Astrocyte (in vitro differentiated cells and primary cell): ENCODE measurements at regions not wholly inside any gene's neighbourhood (a gene's known extent, or its start where the extent isn't known, plus 50 kb on each side); places are given as distances from the start of the nearest gene placed in this dataset.
A peak's percentile ranks its signal among the peaks of the same experiment; 100 is the strongest.

Source experiments
- DNase-seq: peaks from one replicate; pipeline ENCODE4 v3.0.0-alpha.2; 2010; ENCODE audit warnings: low read depth
- FAIRE-seq: peaks from 2 replicates; lab custom pipeline; 2011; peaks lifted over from hg19 to GRCh38; lab: Jason Lieb, UNC
- H2AFZ ChIP-seq: 2 replicates; pipeline ENCODE4 v1.6.0; 2012; ENCODE audit warnings: low read depth, low read length, inconsistent platforms
- H3K27ac ChIP-seq: 2 replicates; pipeline ENCODE4 v1.5.1; 2011; ENCODE audit warnings: low read depth, low read length, inconsistent platforms
- H3K27me3 ChIP-seq: 2 replicates; pipeline ENCODE4 v1.6.0; 2011; ENCODE audit warnings: low read length, inconsistent platforms; ENCODE audit not compliant: insufficient read depth
- H3K36me3 ChIP-seq: 2 replicates; pipeline ENCODE4 v1.5.1; 2011; ENCODE audit warnings: low read length, inconsistent platforms; ENCODE audit not compliant: insufficient read depth
- H3K4me1 ChIP-seq: 2 replicates; pipeline ENCODE4 v1.5.1; 2011; ENCODE audit warnings: low read length, inconsistent platforms; ENCODE audit not compliant: insufficient read depth
- H3K4me2 ChIP-seq: 2 replicates; pipeline ENCODE4 v1.6.0; 2012; ENCODE audit warnings: low read length, inconsistent platforms
- H3K4me3 ChIP-seq: 2 replicates; pipeline ENCODE4 v1.5.1; 2011; ENCODE audit warnings: low read depth, mild to moderate bottlenecking, low read length, inconsistent platforms; ENCODE audit not compliant: insufficient read depth
- H3K79me2 ChIP-seq: 2 replicates; pipeline ENCODE4 v1.6.0; 2012; ENCODE audit warnings: mild to moderate bottlenecking, low read length, inconsistent platforms; ENCODE audit not compliant: insufficient read depth
- H3K9ac ChIP-seq: 2 replicates; pipeline ENCODE4 v1.6.0; 2012; ENCODE audit warnings: mild to moderate bottlenecking, low read length, inconsistent platforms
- H3K9me3 ChIP-seq: 2 replicates; pipeline ENCODE4 v1.5.1; 2012; ENCODE audit warnings: low read depth, mild to moderate bottlenecking, low read length, inconsistent platforms; ENCODE audit not compliant: insufficient read depth
- H4K20me1 ChIP-seq: 2 replicates; pipeline ENCODE4 v1.6.0; 2012; ENCODE audit warnings: low read length, inconsistent platforms; ENCODE audit not compliant: insufficient read depth
- H3K27ac Mint-ChIP-seq: one replicate; pipeline ENCODE4 v1.8.0; 2021; ENCODE audit warnings: mild to moderate bottlenecking, mixed read lengths; ENCODE audit not compliant: unreplicated experiment
- H3K27me3 Mint-ChIP-seq: one replicate; pipeline ENCODE4 v1.8.0; 2021; ENCODE audit warnings: low read depth, mixed read lengths; ENCODE audit not compliant: unreplicated experiment
- H3K36me3 Mint-ChIP-seq: one replicate; pipeline ENCODE4 v1.8.0; 2021; ENCODE audit warnings: low read depth, mixed read lengths; ENCODE audit not compliant: unreplicated experiment
- H3K4me1 Mint-ChIP-seq: one replicate; pipeline ENCODE4 v1.8.0; 2021; ENCODE audit warnings: low read depth, mixed read lengths; ENCODE audit not compliant: unreplicated experiment
- H3K4me3 Mint-ChIP-seq: one replicate; pipeline ENCODE4 v1.8.0; 2021; ENCODE audit warnings: mild to moderate bottlenecking, moderate library complexity, mixed read lengths; ENCODE audit not compliant: unreplicated experiment
- H3K9me3 Mint-ChIP-seq: one replicate; pipeline ENCODE4 v1.8.0; 2021; ENCODE audit warnings: mild to moderate bottlenecking, mixed read lengths; ENCODE audit not compliant: unreplicated experiment
- EZH2 ChIP-seq: IDR thresholded peaks from 2 replicates; pipeline ENCODE4 v1.6.1; 2012; ENCODE audit warnings: mild to moderate bottlenecking, low read length, inconsistent platforms; ENCODE audit not compliant: insufficient read depth
- TF ChIP-seq, protein P1 (sequence below): IDR thresholded peaks from 2 replicates; pipeline ENCODE4 v1.5.1; 2011; ENCODE audit warnings: low read depth, mild to moderate bottlenecking, inconsistent platforms, low read length, moderate library complexity; ENCODE audit not compliant: insufficient read depth

DNA sequence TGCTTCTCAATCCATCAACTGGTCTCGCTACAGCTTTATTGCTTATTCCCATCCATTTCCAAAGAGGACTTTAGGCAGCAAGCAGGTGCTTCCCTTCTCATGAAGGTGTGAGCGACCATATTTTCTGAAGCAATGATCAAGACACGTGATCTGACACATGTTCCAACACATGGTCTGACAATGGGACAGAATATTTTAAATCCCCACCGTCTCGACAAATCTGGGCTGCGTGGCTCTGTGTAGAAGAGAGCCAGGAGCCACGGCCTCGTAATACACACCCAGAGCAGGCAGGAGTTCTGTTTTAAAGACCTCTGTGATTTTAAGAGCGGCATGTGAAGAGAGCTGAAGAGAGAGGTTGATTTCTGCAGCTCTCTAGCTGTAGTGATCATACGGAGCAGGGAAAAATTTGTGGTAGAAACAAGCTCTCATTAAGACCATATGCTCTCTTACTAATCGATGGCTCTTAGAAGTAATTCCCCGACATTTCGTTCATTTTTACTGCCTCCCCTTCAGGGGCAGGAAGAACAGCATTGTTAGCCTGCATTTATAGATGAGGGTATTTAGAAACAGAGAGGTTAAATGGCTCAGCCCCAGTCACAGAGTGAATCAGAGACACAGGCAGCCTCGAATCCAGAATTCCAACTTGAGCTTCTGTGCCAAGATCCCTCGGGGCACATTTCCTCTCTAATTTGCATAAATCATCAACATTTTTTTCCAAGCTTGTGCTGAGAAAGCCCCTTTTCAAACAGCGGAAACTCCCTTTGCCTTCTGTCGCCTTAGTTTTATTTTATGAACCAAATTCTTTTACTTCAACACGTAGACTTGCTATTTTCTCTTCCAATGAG, 91.0 kb upstream of the BCOR start:
- H3K9ac ChIP-seq, result no peak overlapping the region

DNA sequence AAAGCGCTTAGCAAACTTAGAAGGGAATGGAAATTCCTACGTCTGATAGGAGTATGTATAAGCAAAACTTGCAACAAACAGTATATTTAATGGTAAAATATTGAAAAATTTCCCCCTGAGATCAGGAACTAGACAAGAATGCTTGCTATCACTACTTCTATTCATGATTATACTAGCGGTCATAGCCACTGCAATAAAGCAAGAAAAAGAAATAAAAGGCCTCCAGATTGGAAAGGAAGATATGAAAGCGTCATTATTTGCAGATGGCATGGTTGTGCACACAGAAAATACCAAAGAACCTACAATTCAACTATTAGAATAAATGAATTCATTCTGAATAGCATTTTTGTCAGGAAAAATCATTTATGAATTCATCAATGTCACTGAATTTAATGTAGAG, 87.2 kb upstream of the BCOR start:
- Histone ChIP-seq H3K4me3 (no peak overlapping the region), H3K4me1 (no peaks in the 10 kb centered on the region), H3K9ac (no peak overlapping the region), H2AFZ (no peak overlapping the region), H3K9me3 (peaks cover 3% of the 10 kb centered on the region), H3K27me3 (no peaks in the 10 kb centered on the region), H4K20me1 (no peaks in the 10 kb centered on the region), H3K4me2 (no peak overlapping the region), H3K36me3 (no peaks in the 10 kb centered on the region), H3K27ac (no peak overlapping the region), H3K79me2 (no peaks in the 10 kb centered on the region)
- FAIRE-seq (peak; percentile 91), DNase-seq (no peak)
- Mint-ChIP-seq H3K9me3 (peaks cover 5% of the 10 kb centered on the region), H3K4me3 (no peak overlapping the region), H3K27me3 (peaks cover 12% of the 10 kb centered on the region), H3K27ac (no peak overlapping the region), H3K36me3 (no peaks in the 10 kb centered on the region), H3K4me1 (no peaks in the 10 kb centered on the region)
- TF ChIP-seq EZH2, result no peak
- TF ChIP-seq, protein P1, sequence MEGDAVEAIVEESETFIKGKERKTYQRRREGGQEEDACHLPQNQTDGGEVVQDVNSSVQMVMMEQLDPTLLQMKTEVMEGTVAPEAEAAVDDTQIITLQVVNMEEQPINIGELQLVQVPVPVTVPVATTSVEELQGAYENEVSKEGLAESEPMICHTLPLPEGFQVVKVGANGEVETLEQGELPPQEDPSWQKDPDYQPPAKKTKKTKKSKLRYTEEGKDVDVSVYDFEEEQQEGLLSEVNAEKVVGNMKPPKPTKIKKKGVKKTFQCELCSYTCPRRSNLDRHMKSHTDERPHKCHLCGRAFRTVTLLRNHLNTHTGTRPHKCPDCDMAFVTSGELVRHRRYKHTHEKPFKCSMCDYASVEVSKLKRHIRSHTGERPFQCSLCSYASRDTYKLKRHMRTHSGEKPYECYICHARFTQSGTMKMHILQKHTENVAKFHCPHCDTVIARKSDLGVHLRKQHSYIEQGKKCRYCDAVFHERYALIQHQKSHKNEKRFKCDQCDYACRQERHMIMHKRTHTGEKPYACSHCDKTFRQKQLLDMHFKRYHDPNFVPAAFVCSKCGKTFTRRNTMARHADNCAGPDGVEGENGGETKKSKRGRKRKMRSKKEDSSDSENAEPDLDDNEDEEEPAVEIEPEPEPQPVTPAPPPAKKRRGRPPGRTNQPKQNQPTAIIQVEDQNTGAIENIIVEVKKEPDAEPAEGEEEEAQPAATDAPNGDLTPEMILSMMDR, result no peak

More for the DNA sequence above, 91.0 kb upstream of the BCOR start:
- H3K27ac ChIP-seq, result no peak overlapping the region
- no peak overlapping the region for H3K4me3 ChIP-seq
- H3K79me2 ChIP-seq, result no peaks in the 10 kb centered on the region
- TF ChIP-seq EZH2, result no peak
- no peak overlapping the region for H2AFZ ChIP-seq
- Mint-ChIP-seq H3K4me1 (no peaks in the 10 kb centered on the region), H3K4me3 (no peak overlapping the region), H3K9me3 (peaks cover 5% of the 10 kb centered on the region), H3K36me3 (no peaks in the 10 kb centered on the region), H3K27ac (no peak overlapping the region), H3K27me3 (peaks cover 14% of the 10 kb centered on the region)
- FAIRE-seq, result peak; percentile 88
- H4K20me1 ChIP-seq, result no peaks in the 10 kb centered on the region
- H3K27me3 ChIP-seq, result no peaks in the 10 kb centered on the region
- no peaks in the 10 kb centered on the region for H3K36me3 ChIP-seq
- H3K4me1 ChIP-seq, result no peaks in the 10 kb centered on the region
- peak; percentile 31 for DNase-seq
- peaks cover 3% of the 10 kb centered on the region for H3K9me3 ChIP-seq
- H3K4me2 ChIP-seq, result no peak overlapping the region

DNA sequence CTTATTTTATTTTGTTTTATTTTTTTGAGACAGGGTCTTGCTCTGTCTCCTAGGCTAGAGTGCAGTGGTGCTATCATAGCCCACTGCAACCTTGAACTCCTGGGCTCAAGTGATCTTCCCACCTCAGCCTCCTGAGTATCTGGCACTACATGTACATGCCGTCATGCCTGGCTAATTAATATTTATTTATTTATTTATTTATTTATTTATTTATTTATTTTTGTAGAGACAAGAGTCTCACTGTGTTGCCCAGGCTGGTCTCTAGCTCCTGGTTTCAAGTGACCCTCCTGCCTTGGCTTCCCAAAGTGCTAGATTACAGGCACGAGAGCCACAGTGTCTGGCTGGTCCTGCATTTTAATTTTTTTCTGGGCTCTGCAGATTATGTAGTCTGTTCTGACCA, 84.9 kb upstream of the BCOR start:
- Mint-ChIP-seq H3K4me1 (no peaks in the 10 kb centered on the region), H3K27ac (no peak overlapping the region), H3K9me3 (peaks cover 5% of the 10 kb centered on the region), H3K36me3 (no peaks in the 10 kb centered on the region), H3K27me3 (peaks cover 10% of the 10 kb centered on the region), H3K4me3 (no peak overlapping the region)
- TF ChIP-seq, protein P1, result no peak
- no peak for TF ChIP-seq EZH2
- Histone ChIP-seq H3K9me3 (peaks cover 3% of the 10 kb centered on the region), H3K79me2 (no peaks in the 10 kb centered on the region), H3K4me1 (no peaks in the 10 kb centered on the region), H3K36me3 (no peaks in the 10 kb centered on the region), H2AFZ (no peak overlapping the region), H4K20me1 (no peaks in the 10 kb centered on the region), H3K4me2 (no peak overlapping the region), H3K27me3 (no peaks in the 10 kb centered on the region), H3K27ac (no peak overlapping the region), H3K4me3 (no peak overlapping the region), H3K9ac (no peak overlapping the region)
- no peak for FAIRE-seq
- no peak for DNase-seq
